IPS-20b (cell line): ENCODE measurements at regions not wholly inside any gene's neighbourhood (a gene's known extent, or its start where the extent isn't known, plus 50 kb on each side); places are given as distances from the start of the nearest gene placed in this dataset.

ENCODE experiments used
- H3K27ac ChIP-seq: one replicate; pipeline ENCODE4 v1.5.1; 2013; ENCODE audit warnings: low read length
- H3K27me3 ChIP-seq: 2 replicates; pipeline ENCODE4 v1.6.1; 2013; ENCODE audit warnings: mild to moderate bottlenecking, low read length, inconsistent platforms; ENCODE audit not compliant: insufficient read depth
- H3K36me3 ChIP-seq: 2 replicates; pipeline ENCODE4 v1.6.1; 2013; ENCODE audit warnings: low read depth, mild to moderate bottlenecking, inconsistent platforms, low read length, moderate library complexity; ENCODE audit not compliant: insufficient read depth
- H3K4me1 ChIP-seq: 2 replicates; pipeline ENCODE4 v1.6.1; 2013; ENCODE audit warnings: mild to moderate bottlenecking, control low read depth, inconsistent platforms, low read length, moderate library complexity; ENCODE audit not compliant: insufficient read depth
- H3K4me3 ChIP-seq: 2 replicates; pipeline ENCODE4 v1.5.1; 2013; ENCODE audit warnings: mild to moderate bottlenecking, low read length, inconsistent platforms
- H3K9ac ChIP-seq: 2 replicates; pipeline ENCODE4 v1.6.1; 2013; ENCODE audit warnings: low read depth, mild to moderate bottlenecking, inconsistent platforms, low read length, moderate library complexity
- H3K9me3 ChIP-seq: 2 replicates; pipeline ENCODE4 v1.6.1; 2013; ENCODE audit warnings: mild to moderate bottlenecking, low read depth, low read length, inconsistent platforms; ENCODE audit not compliant: insufficient read depth

GRCh38 chr6:14366315-14366714 lies 248.7 kb downstream of the CD83 start:
- Histone ChIP-seq H3K27me3 (peaks cover 5% of the 10 kb centered on the region; the same call in 1 of the 2 replicates), H3K36me3 (no peaks in the 10 kb centered on the region), H3K27ac (no peak overlapping the region), H3K4me3 (no peak overlapping the region), H3K9me3 (no peaks in the 10 kb centered on the region), H3K4me1 (peaks cover 33% of the 10 kb centered on the region), H3K9ac (no peak overlapping the region)

DNA sequence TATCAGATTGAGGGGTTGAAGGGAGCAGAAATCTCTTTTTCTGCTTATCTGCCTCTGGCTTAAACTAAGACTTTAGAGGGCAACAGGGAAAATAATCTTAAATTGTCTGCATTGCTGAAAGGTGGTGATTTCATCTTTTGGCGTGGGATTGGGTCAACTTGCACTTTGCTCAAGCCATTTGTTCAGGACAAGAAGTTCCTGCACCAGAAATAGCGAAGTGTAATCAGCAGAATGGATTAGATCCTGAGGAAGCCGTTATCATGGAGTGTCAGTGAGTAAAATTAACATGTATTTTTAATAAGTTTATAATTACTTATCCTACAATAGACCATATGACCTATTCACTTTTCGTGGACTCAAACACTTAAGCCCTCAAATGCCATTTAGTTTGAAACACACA lies 249.3 kb downstream of the CD83 start:
- peaks cover 5% of the 10 kb centered on the region; the same call in 1 of the 2 replicates for H3K27me3 ChIP-seq
- H3K4me3 ChIP-seq: no peak overlapping the region
- peak overlapping the region; percentile 50 for H3K27ac ChIP-seq
- no peaks in the 10 kb centered on the region for H3K9me3 ChIP-seq
- peak overlapping the region; percentile 39; the same call in 1 of the 2 replicates for H3K9ac ChIP-seq
- H3K4me1 ChIP-seq: peaks cover 29% of the 10 kb centered on the region
- no peaks in the 10 kb centered on the region for H3K36me3 ChIP-seq

GRCh38 chr6:14367296-14367695 lies 249.7 kb downstream of the CD83 start:
- H3K36me3 ChIP-seq: no peaks in the 10 kb centered on the region
- H3K9ac ChIP-seq: peak overlapping the region; percentile 39; the same call in 1 of the 2 replicates
- H3K4me3 ChIP-seq: peak overlapping the region; percentile 9; the same call in 1 of the 2 replicates
- peaks cover 27% of the 10 kb centered on the region for H3K4me1 ChIP-seq
- H3K9me3 ChIP-seq: no peaks in the 10 kb centered on the region
- peaks cover 5% of the 10 kb centered on the region; the same call in 1 of the 2 replicates for H3K27me3 ChIP-seq
- peak overlapping the region; percentile 50 for H3K27ac ChIP-seq

DNA sequence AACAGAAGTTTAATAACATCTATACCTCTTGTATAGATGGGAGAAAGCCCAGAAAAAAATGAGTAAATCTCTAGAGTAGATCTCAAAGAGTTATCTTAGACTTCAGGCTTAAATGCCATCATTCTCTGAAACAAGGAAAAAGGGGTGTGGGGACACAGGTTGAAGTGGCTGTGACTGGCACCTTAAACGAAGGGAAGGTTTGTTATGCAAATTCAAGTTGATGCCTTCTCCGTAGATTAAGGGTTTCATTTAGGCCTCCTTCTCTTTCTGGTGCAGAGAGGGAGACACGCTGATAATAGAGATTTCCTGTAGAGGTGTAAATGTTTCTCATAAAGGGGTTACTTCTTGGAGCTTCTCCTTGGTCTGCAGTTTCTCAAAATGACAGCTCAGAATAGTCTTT lies 252.1 kb downstream of the CD83 start:
- Histone ChIP-seq H3K36me3 (no peaks in the 10 kb centered on the region), H3K9me3 (no peaks in the 10 kb centered on the region), H3K27me3 (peaks cover 5% of the 10 kb centered on the region; the same call in 1 of the 2 replicates), H3K4me1 (peaks cover 23% of the 10 kb centered on the region), H3K9ac (no peak overlapping the region), H3K27ac (no peak overlapping the region), H3K4me3 (no peak overlapping the region)

DNA sequence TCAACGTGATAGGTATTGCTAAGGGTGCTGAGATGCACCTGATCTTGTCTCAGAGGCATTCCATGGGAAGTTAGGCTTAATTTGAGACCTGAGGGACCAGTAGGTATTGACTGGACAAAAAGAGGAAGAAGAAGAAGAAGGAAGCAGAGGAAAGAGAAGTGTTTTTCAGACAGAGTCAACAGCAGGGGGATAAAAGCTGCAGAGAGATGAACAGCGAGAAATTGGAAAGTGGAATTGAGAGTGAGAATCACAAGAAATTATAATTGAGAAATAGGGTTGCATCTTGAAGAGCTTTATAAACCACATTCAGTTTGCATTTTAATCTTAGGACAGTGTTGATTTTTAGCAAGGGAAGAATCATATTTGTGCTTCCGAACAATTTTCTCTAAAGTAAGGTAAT lies 254.0 kb downstream of the CD83 start:
- Histone ChIP-seq H3K27ac (no peak overlapping the region), H3K27me3 (peaks cover 5% of the 10 kb centered on the region; the same call in 1 of the 2 replicates), H3K9me3 (peaks cover 4% of the 10 kb centered on the region; the same call in 1 of the 2 replicates)

DNA sequence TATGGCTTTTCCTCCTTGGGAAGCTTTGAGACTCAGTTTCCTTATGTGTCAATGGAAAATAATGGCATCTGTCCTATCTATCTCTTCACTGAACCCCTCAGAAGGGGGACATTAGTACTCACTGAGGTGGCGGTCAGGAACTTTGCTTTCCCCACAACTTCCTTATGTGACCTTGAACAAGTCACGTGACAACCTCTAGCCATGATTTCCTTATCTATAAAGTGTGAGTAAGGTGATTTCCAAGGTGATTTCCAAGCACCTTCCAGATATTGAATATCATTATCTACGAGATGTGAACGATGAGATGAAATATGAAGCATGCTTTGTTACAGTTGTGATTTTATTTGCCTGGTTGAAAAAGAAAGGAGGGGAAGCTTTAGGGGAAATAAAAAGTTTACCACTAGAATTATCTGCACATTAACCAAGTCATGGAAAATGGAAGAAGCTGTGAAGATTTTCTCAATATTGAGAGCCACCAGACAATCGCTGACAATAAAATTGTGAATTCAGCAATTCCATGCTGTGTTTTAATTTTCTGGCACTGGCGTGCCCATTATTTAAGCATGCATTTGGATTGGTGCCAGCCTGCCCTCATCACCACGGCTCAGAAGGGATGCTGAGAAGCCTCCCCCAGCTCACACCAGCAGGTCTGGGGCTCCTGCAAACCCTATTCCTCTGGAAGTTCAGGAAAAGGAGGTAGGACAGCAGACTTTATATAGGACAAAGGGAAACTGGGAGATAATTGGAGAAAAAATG lies 255.3 kb downstream of the CD83 start:
- no peaks in the 10 kb centered on the region for H3K36me3 ChIP-seq
- H3K9me3 ChIP-seq: peaks cover 12% of the 10 kb centered on the region
- H3K27ac ChIP-seq: no peak overlapping the region
- H3K4me3 ChIP-seq: no peak overlapping the region
- peaks cover 5% of the 10 kb centered on the region; the same call in 1 of the 2 replicates for H3K27me3 ChIP-seq
- H3K4me1 ChIP-seq: peaks cover 11% of the 10 kb centered on the region; the same call in 1 of the 2 replicates
- no peak overlapping the region for H3K9ac ChIP-seq

More for the DNA sequence above, 254.0 kb downstream of the CD83 start:
- H3K36me3 ChIP-seq: no peaks in the 10 kb centered on the region
- peaks cover 23% of the 10 kb centered on the region for H3K4me1 ChIP-seq
- no peak overlapping the region for H3K4me3 ChIP-seq
- H3K9ac ChIP-seq: no peak overlapping the region

GRCh38 chr6:14373648-14374437 lies 256.3 kb downstream of the CD83 start:
- Histone ChIP-seq H3K27ac (no peak overlapping the region), H3K27me3 (peaks cover 5% of the 10 kb centered on the region; the same call in 1 of the 2 replicates), H3K9me3 (peaks cover 18% of the 10 kb centered on the region), H3K4me1 (peaks cover 11% of the 10 kb centered on the region; the same call in 1 of the 2 replicates), H3K9ac (no peak overlapping the region), H3K36me3 (no peaks in the 10 kb centered on the region), H3K4me3 (no peak overlapping the region)

- Histone ChIP-seq H3K27me3 (0 out of 2 replicates have a peak, but pooled peaks cover 2% of the 10 kb centered on the region), H3K9ac (no peak overlapping the region)
Observed at GRCh38 chr6:14375930-14376329, 258.4 kb downstream of the CD83 start.

DNA sequence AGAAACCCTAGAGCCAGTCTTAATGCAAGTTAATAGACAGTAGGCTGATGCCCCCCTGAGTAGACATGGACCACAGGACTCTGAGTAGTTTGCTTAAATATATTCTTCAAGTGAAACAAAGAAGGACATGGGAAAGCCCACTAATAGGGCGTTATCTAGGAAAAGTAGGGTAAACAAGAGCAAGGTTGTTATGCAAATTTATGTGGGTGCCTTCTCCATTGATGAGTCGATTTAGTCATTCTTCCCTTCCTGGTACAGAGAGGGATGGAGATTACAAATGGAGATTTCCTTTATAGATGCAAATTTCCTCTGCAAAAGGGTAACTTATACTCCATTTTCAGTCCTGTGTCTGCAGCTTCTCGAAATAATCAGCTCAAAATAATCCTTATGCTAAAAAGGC lies 262.0 kb downstream of the CD83 start:
- Histone ChIP-seq H3K4me1 (peaks cover 58% of the 10 kb centered on the region), H3K4me3 (peak overlapping the region; percentile 55; the same call in 1 of the 2 replicates), H3K9ac (peak overlapping the region; percentile 67)

More at GRCh38 chr6:14375930-14376329, 258.4 kb downstream of the CD83 start:
- Histone ChIP-seq H3K4me3 (no peak overlapping the region), H3K36me3 (no peaks in the 10 kb centered on the region), H3K9me3 (peaks cover 18% of the 10 kb centered on the region), H3K27ac (no peak overlapping the region), H3K4me1 (peaks cover 24% of the 10 kb centered on the region)

GRCh38 chr6:14380086-14380820 lies 262.7 kb downstream of the CD83 start:
- Histone ChIP-seq H3K36me3 (no peaks in the 10 kb centered on the region), H3K27me3 (no peaks in the 10 kb centered on the region; the same call in 1 of the 2 replicates), H3K4me1 (peaks cover 60% of the 10 kb centered on the region), H3K4me3 (peak overlapping the region; percentile 55; the same call in 1 of the 2 replicates), H3K9me3 (peaks cover 18% of the 10 kb centered on the region), H3K27ac (peak overlapping the region; percentile 64), H3K9ac (peak overlapping the region; percentile 67)

More for the DNA sequence above, 262.0 kb downstream of the CD83 start:
- H3K27me3 ChIP-seq: no peaks in the 10 kb centered on the region; the same call in 1 of the 2 replicates
- peaks cover 18% of the 10 kb centered on the region for H3K9me3 ChIP-seq
- H3K27ac ChIP-seq: peak overlapping the region; percentile 64
- H3K36me3 ChIP-seq: no peaks in the 10 kb centered on the region
